Spinal cord (tissue), 9 donors: ENCODE measurements at regions not wholly inside any gene's neighbourhood (a gene's known extent, or its start where the extent isn't known, plus 50 kb on each side); places are given as distances from the start of the nearest gene placed in this dataset.

Source experiments
- DNase-seq, 6 donors: peaks; one replicate each; pipeline versions ENCODE4 v3.0.0 to v3.0.0-alpha.2; 2013 to 2015; ENCODE audit warnings: low spot score in 6 of 6, low read depth in 4 of 6
- H3K27ac ChIP-seq: one replicate; pipeline ENCODE4 v1.5.1; 2013; ENCODE audit warnings: low read depth, low read length, control low read depth
- H3K27me3 ChIP-seq: one replicate; pipeline ENCODE4 v1.6.1; 2013; ENCODE audit warnings: low read length; ENCODE audit not compliant: control insufficient read depth, insufficient read depth
- H3K36me3 ChIP-seq: one replicate; pipeline ENCODE4 v1.6.1; 2013; ENCODE audit warnings: low read length; ENCODE audit not compliant: control insufficient read depth, insufficient read depth
- H3K4me1 ChIP-seq: one replicate; pipeline ENCODE4 v1.6.1; 2013; ENCODE audit warnings: low read length; ENCODE audit not compliant: control insufficient read depth, insufficient read depth
- H3K4me3 ChIP-seq: one replicate; pipeline ENCODE4 v1.5.1; 2013; ENCODE audit warnings: low read depth, low read length, control low read depth
- H3K9me3 ChIP-seq: one replicate; pipeline ENCODE4 v1.6.1; 2013; ENCODE audit warnings: low read length; ENCODE audit not compliant: control insufficient read depth, insufficient read depth
- WGBS: methylation state at CpG from one replicate; pipeline ENCODE4 v1.1.5; 2013; ENCODE audit warnings: missing lambda C conversion rate; ENCODE audit not compliant: insufficient coverage; 5-methylcytosine and 5-hydroxymethylcytosine counted together
- donor health status: healthy.

DNA sequence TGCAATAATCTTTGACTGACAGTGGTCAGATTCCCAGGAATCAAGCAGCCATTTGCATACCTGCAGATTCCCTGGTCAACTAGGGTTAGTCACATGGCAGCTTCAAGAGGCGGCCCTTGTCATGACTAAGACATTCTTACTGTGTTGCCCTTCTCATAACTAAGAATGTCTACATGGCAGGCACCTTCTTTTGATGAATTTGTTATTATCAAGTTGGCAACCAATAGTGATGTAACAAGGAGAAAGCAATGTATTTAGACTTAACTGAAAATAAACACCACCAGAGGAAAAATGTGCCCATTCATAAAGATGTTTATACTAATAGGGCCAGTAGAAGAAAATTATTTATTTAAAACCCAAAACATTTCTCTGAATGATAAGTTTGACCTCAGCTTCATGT, 215.6 kb downstream of the TLE1 start:
- no peak overlapping the region for H3K4me3 ChIP-seq
- no peaks in the 10 kb centered on the region for H3K36me3 ChIP-seq
- no peak for DNase-seq
- no peaks in the 10 kb centered on the region for H3K4me1 ChIP-seq
- 67% methylated on average over 1 of the region's 1 CpG for WGBS
- no peaks in the 10 kb centered on the region for H3K27me3 ChIP-seq
- H3K27ac ChIP-seq, result no peak overlapping the region
- H3K9me3 ChIP-seq, result no peaks in the 10 kb centered on the region

DNA sequence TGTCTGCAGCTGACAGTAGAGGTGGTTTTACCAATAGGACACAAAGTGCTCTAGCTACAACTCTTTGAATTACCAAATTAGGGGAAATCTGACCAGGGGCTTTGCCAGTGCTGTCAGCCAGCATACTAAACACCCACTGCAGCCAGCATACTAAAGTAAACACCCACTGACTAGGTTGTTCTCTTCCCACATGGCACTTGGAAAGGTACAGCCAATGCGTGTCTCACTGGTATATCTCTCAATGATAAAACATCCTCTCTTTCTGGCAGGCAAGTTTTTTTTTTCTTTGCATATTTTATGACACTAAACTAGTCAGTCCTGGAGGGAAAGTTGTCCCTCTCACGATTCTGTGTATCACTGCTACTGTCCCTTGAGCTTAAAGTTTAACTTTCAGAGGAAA, 216.1 kb downstream of the TLE1 start:
- H3K27me3 ChIP-seq, result no peaks in the 10 kb centered on the region
- H3K4me1 ChIP-seq, result no peaks in the 10 kb centered on the region
- no peaks in the 10 kb centered on the region for H3K36me3 ChIP-seq
- H3K27ac ChIP-seq, result no peak overlapping the region
- no peak for DNase-seq
- H3K4me3 ChIP-seq, result no peak overlapping the region
- H3K9me3 ChIP-seq, result no peaks in the 10 kb centered on the region
- WGBS, result 80% methylated on average over 1 of the region's 2 CpGs

DNA sequence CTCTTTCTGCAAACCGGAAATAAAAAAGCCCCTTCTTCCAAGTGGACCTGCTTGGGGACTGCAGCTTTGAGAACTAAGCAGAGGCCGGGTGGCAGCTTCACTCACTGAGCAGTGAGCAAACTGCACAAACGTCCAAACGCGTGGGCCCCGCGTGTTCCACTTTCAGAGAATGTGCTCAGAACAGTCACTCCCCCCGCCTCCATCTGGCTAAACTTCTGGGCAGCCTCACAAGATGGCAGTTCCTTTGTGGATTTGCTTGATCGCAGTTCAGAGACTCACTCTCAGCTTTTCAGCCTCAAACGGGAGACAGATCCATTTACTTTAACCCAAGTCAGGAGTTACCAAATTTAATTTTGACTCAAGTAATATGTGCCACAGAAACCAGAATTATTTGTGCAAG, 216.6 kb downstream of the TLE1 start:
- DNase-seq, result peak in 1 of 6 donors; percentile 85
- Histone ChIP-seq H3K4me3 (no peak overlapping the region), H3K9me3 (no peaks in the 10 kb centered on the region), H3K36me3 (no peaks in the 10 kb centered on the region), H3K4me1 (no peaks in the 10 kb centered on the region), H3K27me3 (no peaks in the 10 kb centered on the region), H3K27ac (no peak overlapping the region)
- 79% methylated on average over 9 of the region's 10 CpGs for WGBS

DNA sequence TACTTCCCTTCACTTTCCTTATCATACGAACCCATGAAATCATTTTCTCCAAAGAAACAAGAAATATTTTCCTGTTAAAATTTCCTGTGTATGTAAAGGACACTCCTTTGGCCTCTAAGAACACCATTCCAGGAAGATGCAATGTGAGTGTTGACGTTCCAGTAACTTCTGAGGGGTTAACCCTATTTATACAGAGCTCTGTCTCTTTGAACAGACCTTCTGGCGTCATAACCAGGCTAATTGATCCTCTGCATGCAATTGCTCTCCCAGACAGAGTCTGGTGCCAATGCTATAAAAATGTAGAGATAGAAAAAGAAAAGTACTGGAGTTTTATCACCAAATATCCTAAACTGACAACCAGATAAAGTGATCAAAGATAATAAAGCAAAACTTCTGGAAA, 218.5 kb downstream of the TLE1 start:
- H3K9me3 ChIP-seq, result no peaks in the 10 kb centered on the region
- H3K27me3 ChIP-seq, result no peaks in the 10 kb centered on the region
- H3K4me1 ChIP-seq, result no peaks in the 10 kb centered on the region
- peak in 1 of 6 donors; percentile 12 for DNase-seq
- 57% methylated on average over 1 of the region's 3 CpGs for whole genome bisulfite sequencing
- no peak overlapping the region for H3K4me3 ChIP-seq
- H3K36me3 ChIP-seq, result no peaks in the 10 kb centered on the region
- H3K27ac ChIP-seq, result no peak overlapping the region

DNA sequence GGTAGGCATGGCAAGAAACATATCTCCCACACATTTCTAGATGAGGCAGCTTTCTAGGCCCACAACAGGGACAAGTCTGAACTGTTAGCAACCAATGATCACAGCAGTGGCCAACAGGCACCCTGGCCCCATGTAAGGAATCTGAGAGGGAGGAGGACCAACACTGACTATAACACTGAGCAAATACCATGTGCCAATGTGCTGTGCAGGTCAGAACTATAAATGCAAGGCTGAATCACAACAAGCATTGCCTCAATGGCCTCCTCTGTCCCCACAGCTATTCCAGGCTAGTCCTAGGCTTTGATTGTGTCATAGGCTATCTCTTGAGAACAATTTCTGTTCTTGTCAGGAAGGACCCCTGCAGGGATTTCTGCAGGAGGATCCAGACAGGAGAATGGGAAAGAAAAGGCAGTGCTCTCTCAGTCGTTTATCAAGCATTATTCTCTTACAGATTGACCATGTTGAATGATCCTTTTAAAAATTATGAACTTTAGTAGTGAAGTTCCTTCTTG, 221.2 kb downstream of the TLE1 start:
- Histone ChIP-seq H3K27me3 (no peaks in the 10 kb centered on the region), H3K27ac (no peak overlapping the region), H3K4me1 (no peaks in the 10 kb centered on the region), H3K36me3 (no peaks in the 10 kb centered on the region), H3K9me3 (no peaks in the 10 kb centered on the region), H3K4me3 (no peak overlapping the region)
- WGBS, result no CpG with 5 or more reads among the region's 1 CpG
- DNase-seq, result no peak

DNA sequence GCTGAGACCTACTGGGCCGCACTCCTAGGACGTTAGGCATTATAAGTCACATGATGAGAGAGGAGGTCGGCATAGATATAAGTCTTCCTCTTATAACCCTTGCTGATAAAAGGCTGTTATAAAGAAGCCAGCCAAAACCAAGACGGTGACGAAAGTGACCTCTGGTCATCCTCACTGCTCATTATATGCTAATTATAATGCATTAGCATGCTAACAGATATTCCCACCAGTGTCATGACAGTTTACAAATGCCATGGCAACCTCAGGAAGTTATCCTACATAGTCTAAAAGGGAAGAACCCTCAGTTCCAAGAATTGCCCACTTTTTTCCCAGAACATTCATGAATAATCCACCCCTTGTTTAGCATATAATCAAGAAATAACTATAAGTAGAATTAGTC, 222.4 kb downstream of the TLE1 start:
- DNase-seq, result no peak
- no peaks in the 10 kb centered on the region for H3K27me3 ChIP-seq
- H3K4me3 ChIP-seq, result no peak overlapping the region
- no peak overlapping the region for H3K27ac ChIP-seq
- H3K9me3 ChIP-seq, result no peaks in the 10 kb centered on the region
- WGBS, result no CpG with 5 or more reads among the region's 5 CpGs
- H3K4me1 ChIP-seq, result no peaks in the 10 kb centered on the region
- H3K36me3 ChIP-seq, result no peaks in the 10 kb centered on the region

DNA sequence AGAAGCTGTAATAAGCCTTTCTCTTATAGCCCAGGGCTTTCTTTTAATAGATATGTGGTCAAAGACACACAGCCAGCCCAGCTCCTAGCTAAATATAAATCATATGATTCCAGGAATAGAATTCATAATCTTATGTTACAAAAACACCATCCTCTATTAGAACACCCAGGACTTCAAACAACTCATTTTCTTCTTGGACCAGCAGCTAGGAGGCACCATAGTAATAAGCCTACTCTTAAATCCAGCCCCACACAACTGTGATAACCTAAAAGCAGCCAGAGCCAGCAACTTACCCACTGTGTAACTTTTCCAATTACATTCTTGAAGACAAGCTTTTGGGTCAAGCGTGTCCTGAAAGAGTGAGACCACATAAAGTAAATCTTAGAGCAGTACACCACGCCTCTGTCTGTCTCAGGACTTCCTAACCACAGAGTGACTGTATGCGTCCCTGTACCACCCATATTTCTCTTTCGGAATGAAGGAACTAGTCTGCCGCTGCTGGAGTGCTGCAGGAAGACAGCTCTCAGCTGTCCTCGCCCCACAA, 223.8 kb downstream of the TLE1 start:
- 89% methylated on average over 6 of the region's 6 CpGs for WGBS
- no peaks in the 10 kb centered on the region for H3K36me3 ChIP-seq
- H3K4me3 ChIP-seq, result no peak overlapping the region
- no peaks in the 10 kb centered on the region for H3K27me3 ChIP-seq
- H3K4me1 ChIP-seq, result no peaks in the 10 kb centered on the region
- no peak overlapping the region for H3K27ac ChIP-seq
- no peaks in the 10 kb centered on the region for H3K9me3 ChIP-seq
- no peak for DNase-seq

DNA sequence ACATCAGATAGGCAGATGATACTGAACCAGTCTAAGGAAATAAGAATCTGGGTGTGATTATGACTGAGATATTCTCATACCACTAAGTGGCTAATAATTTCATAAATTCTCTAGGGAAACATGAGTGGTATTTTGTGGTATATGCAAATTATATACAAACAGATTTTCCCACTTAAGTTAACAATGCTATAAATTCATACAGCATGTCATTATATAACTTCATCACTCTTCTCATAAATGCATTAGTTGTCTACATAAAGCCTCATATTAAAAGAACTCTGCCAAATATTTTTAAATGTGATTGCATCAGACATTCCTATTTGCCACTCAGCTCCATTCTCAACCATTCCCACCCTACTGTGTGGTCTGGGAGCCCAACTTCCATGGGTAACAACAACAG, 226.5 kb downstream of the TLE1 start:
- Histone ChIP-seq H3K4me1 (no peaks in the 10 kb centered on the region), H3K9me3 (no peaks in the 10 kb centered on the region), H3K27ac (no peak overlapping the region), H3K36me3 (no peaks in the 10 kb centered on the region), H3K27me3 (no peaks in the 10 kb centered on the region), H3K4me3 (no peak overlapping the region)
- no peak for DNase-seq

DNA sequence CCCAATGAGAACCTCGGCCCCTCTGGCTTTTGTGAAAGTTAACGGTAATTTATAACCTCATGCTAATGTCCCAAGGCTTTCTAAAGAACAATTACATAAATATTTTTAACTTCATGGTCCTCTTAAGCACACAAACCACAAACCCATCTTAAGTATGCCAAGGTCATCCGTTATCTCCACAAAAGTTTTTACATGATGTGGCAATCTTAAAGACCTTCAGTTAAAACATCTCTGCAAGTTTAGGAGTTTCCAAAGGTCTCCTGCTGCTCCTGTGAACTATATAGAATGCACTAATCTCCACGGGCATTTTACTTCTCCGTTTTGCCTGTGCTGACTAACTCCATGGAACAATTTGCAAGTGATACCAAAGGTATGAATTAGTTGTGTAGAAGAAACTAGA, 228.2 kb downstream of the TLE1 start:
- Histone ChIP-seq H3K27me3 (no peaks in the 10 kb centered on the region), H3K4me1 (no peaks in the 10 kb centered on the region), H3K36me3 (no peaks in the 10 kb centered on the region), H3K27ac (no peak overlapping the region), H3K9me3 (no peaks in the 10 kb centered on the region), H3K4me3 (no peak overlapping the region)
- no peak for DNase-seq
- WGBS, result 63% methylated on average over 1 of the region's 5 CpGs

DNA sequence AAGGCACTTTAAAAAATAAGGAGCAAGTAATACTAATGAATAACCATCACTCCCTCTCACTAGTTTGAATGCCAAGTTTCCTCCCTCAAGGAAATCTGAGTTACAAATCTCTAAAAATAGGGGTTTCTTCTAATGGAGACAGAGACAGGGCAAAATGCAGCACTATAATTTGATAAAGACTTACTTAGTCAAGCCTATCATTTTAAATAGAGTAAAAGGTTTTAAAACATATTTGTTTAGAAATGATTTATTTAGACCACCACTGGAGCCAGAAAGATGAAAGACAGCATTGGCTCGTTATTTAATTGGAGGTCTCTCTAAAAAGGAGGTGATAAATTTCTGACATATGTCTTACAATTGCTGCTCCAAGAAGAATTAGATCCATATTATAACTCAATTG, 228.7 kb downstream of the TLE1 start:
- Histone ChIP-seq H3K9me3 (no peaks in the 10 kb centered on the region), H3K27me3 (no peaks in the 10 kb centered on the region), H3K36me3 (no peaks in the 10 kb centered on the region), H3K4me3 (no peak overlapping the region), H3K27ac (no peak overlapping the region), H3K4me1 (no peaks in the 10 kb centered on the region)
- WGBS, result no CpG with 5 or more reads among the region's 1 CpG
- DNase-seq, result peak in 1 of 6 donors; percentile 24
